ENCODE measurements at regions not wholly inside any gene's neighbourhood (a gene's known extent, or its start where the extent isn't known, plus 50 kb on each side); places are given as distances from the start of the nearest gene placed in this dataset.

- DNase-seq (ENCODE audit: low read depth): no peak
- no peak overlapping the region for H3K4me3 ChIP-seq (ENCODE audit: low read depth, low read length)
- no peak for TF ChIP-seq CTCF (IDR thresholded peaks at IDR 0.05; ENCODE audit: insufficient read depth, low read depth, low read length, missing control alignments)
Measured at GRCh38 chr7:18191862-18192625, 164.4 kb upstream of the PRPS1L1 start.

DNA sequence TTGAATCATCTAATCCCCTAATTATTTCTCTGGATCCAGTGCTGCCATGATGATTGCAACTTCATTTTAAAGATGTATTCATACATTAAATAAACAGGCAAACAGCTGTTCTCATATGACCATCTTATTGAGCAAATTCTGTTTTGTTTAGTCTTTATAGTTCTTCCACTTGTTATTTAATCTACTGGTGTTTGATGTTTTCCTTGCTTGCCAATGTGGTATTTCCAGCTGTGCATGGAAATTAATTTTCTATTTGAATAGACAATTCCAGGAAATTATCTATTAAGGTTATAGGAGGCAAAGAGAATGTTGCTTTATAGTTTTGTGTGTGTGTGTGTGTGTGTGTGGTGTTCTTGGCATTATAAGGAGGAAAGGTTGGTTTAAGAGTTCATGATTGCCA lies 167.0 kb upstream of the PRPS1L1 start:
- TF ChIP-seq CTCF (IDR thresholded peaks at IDR 0.05; ENCODE audit: insufficient read depth, low read depth, low read length, missing control alignments): no peak
- H3K4me3 ChIP-seq (ENCODE audit: low read depth, low read length): no peak overlapping the region
- no peak for DNase-seq (ENCODE audit: low read depth)

DNA sequence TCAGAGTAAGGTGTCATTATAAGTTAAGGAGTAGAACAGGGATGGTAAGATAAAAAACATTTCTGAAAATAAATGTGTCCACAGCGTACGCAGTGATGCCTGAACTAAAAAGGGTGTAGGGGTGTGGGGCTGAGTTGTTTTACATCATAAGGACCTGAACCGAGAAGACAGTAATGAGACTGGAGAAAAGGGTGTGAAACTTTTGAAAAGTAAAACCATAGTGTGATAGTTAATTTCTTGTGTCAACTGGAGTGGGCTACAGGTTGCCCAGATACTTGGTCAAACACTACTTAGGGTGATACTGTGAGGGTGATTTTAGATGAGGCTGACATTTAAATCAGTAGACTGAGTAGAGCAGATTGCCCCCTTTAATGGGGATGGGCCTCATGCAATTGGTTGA lies 169.0 kb upstream of the PRPS1L1 start:
- no peak for DNase-seq (ENCODE audit: low read depth)
- no peak for TF ChIP-seq CTCF (IDR thresholded peaks at IDR 0.05; ENCODE audit: insufficient read depth, low read depth, low read length, missing control alignments)
- no peak overlapping the region for H3K4me3 ChIP-seq (ENCODE audit: low read depth, low read length)

GRCh38 chr7:18198868-18199267 lies 171.2 kb upstream of the PRPS1L1 start:
- TF ChIP-seq CTCF (IDR thresholded peaks at IDR 0.05; ENCODE audit: insufficient read depth, low read depth, low read length, missing control alignments): no peak
- DNase-seq (ENCODE audit: low read depth): no peak
- no peak overlapping the region for H3K4me3 ChIP-seq (ENCODE audit: low read depth, low read length)

- DNase-seq (ENCODE audit: low read depth): no peak
- TF ChIP-seq CTCF (IDR thresholded peaks at IDR 0.05; ENCODE audit: insufficient read depth, low read depth, low read length, missing control alignments): no peak
- H3K4me3 ChIP-seq (ENCODE audit: low read depth, low read length): no peak overlapping the region
Measured at GRCh38 chr7:18200266-18200665, 172.6 kb upstream of the PRPS1L1 start.

- H3K4me3 ChIP-seq (ENCODE audit: low read depth, low read length): no peak overlapping the region
- no peak for TF ChIP-seq CTCF (IDR thresholded peaks at IDR 0.05; ENCODE audit: insufficient read depth, low read depth, low read length, missing control alignments)
- no peak for DNase-seq (ENCODE audit: low read depth)
Measured at GRCh38 chr7:18200855-18201254, 173.2 kb upstream of the PRPS1L1 start.

- no peak overlapping the region for H3K4me3 ChIP-seq (ENCODE audit: low read depth, low read length)
- TF ChIP-seq CTCF (IDR thresholded peaks at IDR 0.05; ENCODE audit: insufficient read depth, low read depth, low read length, missing control alignments): no peak
- DNase-seq (ENCODE audit: low read depth): no peak
Measured at GRCh38 chr7:18201350-18201749, 173.7 kb upstream of the PRPS1L1 start.
